IPS-NIHi11 (cell line): ENCODE measurements at regions not wholly inside any gene's neighbourhood (a gene's known extent, or its start where the extent isn't known, plus 50 kb on each side); places are given as distances from the start of the nearest gene placed in this dataset.
A peak's percentile ranks its signal among the peaks of the same experiment; 100 is the strongest.

Experiments
- DNase-seq: peaks from one replicate; pipeline ENCODE4 v3.0.0; 2012; ENCODE audit warnings: mixed read lengths, low spot score

DNA sequence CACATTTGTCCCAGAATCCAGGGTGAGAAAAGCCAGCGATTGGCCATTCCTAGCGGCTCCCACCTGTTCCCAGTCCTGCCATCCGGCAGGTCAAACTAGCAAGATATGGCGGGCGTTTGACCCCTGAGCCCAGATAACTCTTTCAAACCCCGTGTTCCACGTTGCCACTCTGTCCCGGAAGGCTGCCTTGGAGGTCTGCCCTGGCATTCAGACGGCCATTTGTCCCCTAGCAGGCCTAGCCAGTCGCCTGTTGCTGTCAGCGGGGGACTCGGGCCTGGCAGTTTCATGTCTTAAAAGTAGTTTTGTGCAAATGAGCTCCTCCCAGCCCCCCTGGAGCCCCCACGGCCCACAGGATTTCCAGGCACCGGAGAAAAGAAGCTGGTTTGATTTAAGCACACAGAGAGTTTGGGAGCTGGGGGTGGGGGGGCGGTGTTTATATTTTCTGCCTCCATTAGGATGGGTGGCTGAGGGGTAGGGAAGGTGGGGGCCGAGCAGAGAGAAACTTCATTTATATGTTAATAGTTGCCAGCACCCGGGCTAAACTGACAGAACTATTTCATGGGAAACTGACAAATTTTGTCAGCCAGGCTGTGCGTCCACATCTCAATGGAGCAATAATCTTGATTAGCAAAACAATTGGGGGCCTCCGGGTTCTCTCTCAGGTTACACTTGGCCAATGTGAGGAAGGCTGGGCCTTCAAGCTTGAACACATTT lies 240.9 kb upstream of the SALL1 start:
- peak; percentile 70 for DNase-seq

DNA sequence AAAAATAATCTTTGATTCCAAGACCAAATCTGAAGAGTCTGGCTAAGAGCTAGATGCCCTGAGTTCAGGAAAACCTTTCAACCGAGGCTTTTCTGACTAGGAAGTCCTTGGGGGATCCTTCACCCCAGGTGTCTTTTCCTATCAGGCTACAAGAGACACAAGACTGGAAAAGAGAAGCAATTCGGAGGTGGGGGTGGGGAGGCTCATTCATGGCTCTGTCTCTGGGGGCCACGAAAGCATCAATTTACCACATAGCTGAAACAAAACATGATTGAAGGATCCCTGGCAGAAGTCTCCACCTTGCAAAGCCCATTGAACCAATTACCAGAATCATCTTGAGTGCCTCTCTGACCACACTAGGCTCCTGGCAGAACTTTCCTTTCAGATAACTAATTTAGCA lies 239.8 kb upstream of the SALL1 start:
- peak; percentile 26 for DNase-seq

GRCh38 chr16:51389881-51390280 lies 238.8 kb upstream of the SALL1 start:
- no peak for DNase-seq

GRCh38 chr16:51388516-51388951 lies 237.5 kb upstream of the SALL1 start:
- no peak for DNase-seq

- no peak for DNase-seq
These were observed 232.8 kb upstream of the SALL1 start for GRCh38 chr16:51383909-51384308.

GRCh38 chr16:51382940-51383339 lies 231.9 kb upstream of the SALL1 start:
- DNase-seq = no peak

GRCh38 chr16:51382211-51382610 lies 231.1 kb upstream of the SALL1 start:
- no peak for DNase-seq

GRCh38 chr16:51376080-51376479 lies 225.0 kb upstream of the SALL1 start:
- no peak for DNase-seq

GRCh38 chr16:51374790-51375189 lies 223.7 kb upstream of the SALL1 start:
- DNase-seq = no peak

DNA sequence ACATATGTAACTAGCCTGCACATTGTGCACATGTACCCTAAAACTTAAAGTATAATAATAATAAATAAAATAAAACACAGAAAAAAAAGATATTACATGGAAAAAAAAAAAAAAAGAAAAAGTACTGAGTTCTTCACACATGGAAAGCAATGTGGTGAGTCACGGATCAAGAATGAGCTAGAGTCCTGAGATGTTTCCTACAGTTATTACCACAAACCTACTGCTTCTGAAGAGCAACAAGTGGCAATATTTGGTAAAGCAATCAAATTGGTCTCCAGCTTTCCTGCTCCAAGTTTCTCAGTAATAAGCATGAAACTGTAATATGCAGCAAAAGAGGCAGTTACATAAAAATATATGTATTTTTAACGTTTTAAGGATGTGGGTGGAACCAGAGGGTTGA lies 223.3 kb upstream of the SALL1 start:
- no peak for DNase-seq

GRCh38 chr16:51365715-51366114 lies 214.6 kb upstream of the SALL1 start:
- DNase-seq = no peak

DNA sequence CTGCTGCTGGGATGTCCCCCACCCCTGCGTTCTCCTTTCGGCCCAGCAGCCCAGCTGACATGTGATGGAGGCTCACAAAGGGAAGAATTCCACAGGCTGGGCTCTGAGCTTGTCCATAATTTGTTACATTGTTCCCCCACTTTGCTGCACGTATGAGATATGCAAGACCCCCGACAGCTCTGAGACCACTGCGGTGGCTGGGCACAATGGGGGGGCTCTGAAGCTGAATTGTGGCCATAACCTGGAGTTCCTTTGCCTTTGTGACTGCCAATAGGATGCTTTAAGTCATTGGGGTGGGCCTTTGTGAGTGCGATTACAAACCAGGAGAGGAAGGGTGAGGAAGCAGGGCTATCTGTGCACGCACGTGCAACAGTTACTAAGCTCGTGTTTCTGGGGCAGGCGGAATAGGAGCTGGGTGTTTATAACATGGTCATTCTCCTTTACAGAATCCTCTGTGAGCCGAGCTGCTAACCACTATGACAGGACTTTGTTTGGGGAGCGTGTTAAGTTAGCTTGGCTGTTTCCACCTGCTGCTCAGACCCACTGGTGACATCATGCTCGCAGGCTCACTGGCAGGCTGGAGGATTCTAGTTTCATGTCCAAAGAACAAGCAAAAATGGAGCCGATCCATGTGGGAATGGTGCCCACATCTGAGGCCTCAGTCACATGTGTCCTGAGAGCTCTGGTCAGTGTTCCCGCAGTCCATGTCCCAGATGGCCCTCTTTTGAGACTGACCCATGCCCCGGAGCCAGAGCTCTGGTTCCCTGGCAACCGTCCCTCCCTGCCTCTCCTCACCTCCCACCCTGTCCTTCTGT lies 208.3 kb upstream of the SALL1 start:
- DNase-seq = peak; percentile 57

DNA sequence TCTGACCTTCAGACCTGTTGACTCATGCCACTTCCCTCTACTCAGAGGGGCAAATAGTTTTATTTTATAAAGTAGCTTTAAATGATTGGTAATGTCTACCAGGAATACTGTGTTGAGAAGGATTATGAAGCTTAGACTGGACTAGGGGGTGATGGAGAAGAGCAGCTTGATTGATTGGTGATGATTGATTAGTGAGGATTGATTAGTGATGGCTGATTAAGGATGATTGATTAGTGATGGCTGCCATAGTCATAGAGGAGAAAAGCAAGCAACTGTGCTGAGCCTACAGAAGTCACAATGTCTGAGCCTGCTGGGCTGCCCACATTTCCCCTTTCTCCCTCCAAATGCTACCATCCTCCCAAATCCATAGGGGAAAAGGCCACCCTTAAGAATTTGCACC lies 206.8 kb upstream of the SALL1 start:
- peak; percentile 29 for DNase-seq

- DNase-seq = no peak
These were observed 204.8 kb upstream of the SALL1 start for GRCh38 chr16:51355875-51356274.

DNA sequence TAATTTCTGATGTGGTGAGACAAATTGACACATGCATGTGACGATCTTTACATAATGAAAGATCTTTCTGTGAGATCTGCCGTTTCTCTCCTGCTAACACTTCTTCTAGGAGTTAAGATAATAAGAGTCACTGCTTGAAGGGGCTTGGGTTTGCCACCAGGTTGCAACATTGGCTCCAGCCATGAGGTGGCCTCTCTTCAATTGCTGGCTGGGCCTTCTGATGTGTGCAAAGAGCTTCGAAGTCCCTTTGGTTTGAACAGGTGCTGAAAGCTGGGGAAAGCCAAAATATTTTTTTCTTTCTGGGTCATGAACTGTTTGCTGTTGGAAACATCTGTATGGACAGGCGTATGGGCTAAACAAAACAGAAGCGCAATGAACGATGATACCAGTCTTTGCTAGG lies 204.1 kb upstream of the SALL1 start:
- DNase-seq = no peak

- no peak for DNase-seq
These were observed 202.0 kb upstream of the SALL1 start for GRCh38 chr16:51353055-51353454.

GRCh38 chr16:51349626-51350025 lies 198.6 kb upstream of the SALL1 start:
- no peak for DNase-seq

- DNase-seq = no peak
These were observed 192.3 kb upstream of the SALL1 start for GRCh38 chr16:51343411-51343810.

DNA sequence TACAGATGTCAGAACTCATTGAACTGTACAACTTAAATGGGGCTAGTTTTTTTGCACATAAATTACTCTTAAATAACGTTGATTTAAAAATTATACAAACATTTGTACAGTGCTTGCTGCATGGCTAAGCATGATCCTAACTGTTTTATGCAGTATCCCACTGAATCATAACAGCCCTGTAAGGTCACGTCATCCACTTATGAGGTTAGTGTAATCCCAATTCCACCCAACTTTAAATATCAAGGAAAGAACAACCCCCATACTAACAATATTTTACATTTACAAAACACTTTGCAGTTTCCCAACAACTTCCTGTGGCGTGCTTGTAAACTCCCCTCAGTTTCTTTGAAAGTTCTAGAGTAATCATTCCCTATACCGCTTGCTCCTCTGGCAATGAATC lies 190.1 kb upstream of the SALL1 start:
- DNase-seq = no peak

- DNase-seq = peak; percentile 26
These were observed 186.6 kb upstream of the SALL1 start for GRCh38 chr16:51337662-51338061.

DNA sequence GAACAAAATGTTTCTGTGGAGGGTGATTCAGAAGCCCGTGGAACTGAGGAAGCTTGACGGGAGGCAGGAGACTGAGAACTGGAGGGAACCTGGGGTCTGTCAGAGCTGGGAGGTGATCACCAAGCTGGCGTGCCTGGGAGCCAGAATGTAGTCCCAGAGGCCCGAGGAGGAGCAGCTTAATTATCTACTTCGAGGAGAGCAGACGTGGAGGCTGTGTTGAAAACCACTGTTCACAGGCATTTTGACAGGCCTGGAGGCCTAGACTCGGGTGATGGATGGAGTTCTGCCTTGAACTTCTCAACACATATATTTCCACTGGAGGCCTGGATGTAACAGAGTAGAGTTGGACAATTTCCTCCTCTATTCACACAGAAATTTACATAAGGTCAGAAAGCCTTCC lies 177.7 kb upstream of the SALL1 start:
- DNase-seq = no peak

DNA sequence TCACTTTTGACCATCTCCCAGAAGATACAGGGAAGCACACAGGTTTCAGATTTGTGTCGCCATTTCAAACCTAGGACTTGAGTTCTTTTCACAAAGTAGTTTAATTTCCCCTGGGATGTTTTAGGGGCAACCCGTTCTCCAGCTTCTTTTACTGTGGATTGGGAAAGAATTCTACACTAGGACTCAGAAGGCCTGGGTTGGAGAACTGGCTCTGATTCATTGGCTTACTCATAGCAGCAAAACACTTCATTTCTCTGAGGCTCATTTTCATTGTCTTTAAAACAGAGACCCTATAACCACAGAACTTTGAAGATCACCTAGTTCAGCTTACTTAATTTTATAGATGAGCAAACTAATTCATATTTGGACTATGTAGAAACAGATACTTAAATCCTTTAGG lies 175.9 kb upstream of the SALL1 start:
- no peak for DNase-seq

DNA sequence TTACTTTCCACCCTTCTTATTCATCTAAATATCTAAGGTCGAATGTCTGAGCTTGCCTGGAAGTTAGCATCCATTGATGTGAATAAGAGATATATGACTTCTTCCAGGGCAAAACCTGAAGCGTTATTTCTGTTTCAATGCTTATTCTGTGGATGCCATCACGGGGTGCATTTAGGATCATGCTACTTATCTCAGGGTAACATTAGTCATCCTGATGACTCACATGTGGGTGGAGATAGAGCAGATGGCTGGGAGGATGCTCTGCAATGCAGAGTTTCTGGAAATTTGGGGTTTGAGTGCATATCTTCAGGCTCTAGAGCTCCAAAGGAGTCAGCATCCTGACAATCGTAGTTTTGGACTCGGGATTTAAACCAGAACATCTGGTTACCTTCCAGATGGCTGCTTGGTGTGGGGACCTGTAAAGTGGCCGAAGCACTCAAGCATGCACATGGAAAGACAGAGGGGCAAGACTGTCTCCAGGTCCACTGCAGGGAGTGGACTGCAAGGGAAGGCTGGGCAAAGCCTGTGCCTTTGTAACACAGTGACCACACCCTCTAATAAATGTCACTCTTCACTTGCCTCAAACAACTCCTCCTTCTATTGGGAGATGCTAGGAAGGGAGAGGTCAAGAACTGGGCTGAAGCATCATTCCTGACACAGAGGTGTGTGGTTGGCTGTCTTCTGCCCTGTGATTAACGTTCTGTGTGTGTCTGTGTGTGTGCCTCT lies 175.2 kb upstream of the SALL1 start:
- no peak for DNase-seq
